ENCODE measurements at regions not wholly inside any gene's neighbourhood (a gene's known extent, or its start where the extent isn't known, plus 50 kb on each side); places are given as distances from the start of the nearest gene placed in this dataset.

DNA sequence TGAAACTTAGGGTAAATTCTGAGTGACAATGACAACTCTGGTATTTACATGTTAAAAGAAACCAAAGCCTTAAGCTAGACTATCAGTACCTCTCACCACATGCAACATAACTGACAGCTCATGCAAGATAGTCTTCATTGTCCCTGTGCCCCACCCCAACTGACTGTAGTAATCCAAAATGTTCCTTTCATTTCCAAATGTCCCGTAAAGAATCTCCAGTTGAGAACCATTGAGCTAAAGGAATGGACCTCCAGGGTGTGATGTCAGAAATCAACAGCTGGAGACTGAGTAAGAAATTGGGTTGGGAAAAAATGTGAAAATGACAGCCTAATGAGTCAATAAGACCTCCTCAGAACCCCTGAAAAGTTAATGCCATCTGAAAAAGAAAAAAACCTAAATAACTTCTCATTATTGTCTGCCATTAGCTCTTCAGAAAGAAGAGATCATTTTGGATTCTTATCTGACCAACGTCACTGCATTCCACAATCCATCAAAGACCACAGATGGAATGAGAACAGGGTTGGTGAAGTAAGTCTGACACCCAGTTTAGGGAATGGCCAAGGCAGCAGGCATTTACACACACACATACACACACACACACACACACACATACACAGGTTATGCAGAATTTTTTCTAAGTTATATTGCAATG lies 51.7 kb upstream of the ACVR2A start:
- no peak for DNase-seq

DNA sequence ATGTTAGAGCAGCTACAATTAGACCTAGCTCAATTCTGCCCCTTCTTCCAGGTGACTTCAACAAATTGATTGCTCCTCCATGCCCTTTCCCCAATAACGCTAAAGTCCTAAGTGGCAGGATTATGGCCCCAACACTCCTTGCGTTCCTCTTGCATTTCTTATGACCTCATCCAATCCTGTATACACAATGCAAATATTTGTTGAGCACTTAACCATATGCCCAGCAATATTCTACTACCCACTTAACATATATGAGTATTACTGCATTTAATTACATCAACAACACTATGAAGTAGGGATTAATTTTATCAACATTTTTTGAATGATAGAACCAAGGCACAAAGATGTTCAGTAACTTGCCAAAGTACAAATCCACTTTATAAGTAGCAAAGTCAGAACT lies 54.2 kb upstream of the ACVR2A start:
- no peak for DNase-seq

GRCh38 chr2:147789720-147790119 lies 55.1 kb upstream of the ACVR2A start:
- DNase-seq: no peak

DNA sequence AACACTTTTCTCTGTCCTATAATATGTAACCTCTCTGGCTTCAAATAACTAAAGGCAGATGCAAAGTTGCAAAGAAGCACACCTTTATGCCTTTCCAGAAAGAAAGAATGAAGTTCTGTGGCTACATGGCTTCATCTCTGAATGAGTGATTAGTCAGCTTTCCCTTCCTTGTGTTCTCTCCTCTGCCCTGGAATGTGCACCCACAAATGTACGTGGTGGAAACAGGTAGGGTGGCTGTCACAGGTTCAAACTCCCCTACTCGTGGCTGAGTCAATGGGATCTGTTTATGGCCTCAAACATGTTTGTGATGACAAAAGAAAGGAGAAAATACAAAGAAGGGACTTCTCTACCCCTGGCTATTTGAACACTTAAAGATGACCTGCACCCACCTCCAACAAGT lies 55.5 kb upstream of the ACVR2A start:
- no peak for DNase-seq

DNA sequence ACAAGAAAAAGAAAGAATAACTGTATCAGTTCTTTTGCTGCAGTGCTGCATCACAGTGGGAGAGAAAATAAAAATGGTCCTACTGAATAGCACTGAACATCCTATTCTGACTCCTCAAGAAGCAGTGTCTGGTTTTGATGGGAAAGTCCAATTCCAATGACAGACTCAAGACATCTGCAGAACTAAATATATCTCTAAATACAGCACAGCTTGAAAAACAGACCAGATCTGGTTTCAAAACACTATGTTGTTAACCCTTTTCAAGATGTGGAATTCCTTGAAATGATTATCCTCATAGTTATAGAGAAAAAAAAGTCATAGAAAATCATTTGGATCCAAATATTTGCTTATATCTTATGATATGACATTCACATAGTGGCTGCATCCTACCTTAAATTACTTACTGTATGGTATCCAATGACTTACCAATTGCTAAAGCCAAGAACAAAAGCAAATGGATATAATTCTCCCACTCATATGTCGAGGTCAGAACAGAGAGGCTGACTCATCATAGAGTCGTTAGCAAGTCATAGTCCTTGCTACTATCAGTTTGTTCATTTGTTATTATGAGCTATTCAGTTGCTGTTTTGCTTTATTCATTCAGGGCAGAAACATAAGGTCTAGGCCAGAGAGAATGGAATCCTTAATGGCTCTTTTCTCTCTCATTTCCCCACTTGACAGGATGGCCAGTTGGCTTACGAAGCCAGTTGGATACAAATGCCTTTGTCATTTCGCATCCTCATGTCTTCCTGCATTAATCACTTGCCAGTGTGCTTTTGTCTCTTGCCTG lies 62.5 kb upstream of the ACVR2A start:
- DNase-seq: no peak

DNA sequence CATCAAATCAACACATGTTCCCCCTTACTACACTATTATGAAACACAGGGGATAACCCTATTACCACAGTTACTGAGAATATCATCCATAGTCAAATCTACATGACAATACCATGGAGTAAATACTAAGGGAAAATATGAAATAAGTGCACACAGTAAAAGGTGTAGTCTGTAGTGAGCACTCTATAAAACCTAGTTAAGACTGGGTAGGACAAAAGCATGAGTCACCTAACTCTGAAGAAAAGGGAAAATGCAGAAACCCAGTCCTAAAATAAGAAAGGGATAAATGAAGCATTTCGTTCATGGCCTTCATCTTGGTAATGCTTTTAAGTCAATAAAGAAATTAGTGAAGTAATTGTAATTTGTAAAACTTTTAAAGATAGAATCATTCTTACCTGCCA lies 65.4 kb upstream of the ACVR2A start:
- no peak for DNase-seq

DNA sequence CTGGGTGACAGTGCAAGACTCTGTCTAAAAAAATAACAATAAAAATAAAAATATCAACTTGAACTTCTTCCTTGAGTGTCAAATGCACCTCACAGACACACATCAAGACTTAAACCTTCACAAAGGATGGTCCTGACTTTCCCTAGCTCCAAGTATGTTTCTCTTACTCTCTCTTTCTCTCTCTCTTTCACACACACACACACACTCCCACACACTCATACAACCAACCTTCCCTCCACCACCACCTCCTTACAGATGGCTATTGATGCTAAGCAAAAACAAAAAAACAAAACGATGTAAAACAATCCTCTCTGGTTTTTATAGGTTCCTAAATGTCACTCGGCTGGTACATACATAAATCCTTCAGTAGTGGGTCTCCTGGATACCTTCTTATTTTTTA lies 67.4 kb upstream of the ACVR2A start:
- DNase-seq: no peak

DNA sequence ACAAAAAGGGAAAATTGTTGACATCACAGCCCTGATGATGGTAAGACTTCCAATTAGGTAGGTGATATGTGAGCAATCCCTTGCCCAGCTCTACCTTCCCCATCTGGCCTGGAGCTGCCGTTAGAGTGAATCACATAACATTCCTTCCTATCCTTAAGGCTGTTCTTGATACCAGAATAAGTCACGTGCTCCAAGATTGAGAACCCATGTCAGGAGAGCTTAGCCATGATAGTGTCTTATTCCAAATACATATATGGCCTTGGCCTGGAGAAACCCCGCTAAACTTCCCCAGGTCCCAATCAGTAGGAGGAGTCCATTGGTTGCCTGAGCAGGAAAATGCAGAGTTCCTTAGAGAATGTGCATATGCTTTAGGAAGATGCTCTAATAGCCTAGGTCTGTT lies 70.0 kb upstream of the ACVR2A start:
- no peak for DNase-seq

DNA sequence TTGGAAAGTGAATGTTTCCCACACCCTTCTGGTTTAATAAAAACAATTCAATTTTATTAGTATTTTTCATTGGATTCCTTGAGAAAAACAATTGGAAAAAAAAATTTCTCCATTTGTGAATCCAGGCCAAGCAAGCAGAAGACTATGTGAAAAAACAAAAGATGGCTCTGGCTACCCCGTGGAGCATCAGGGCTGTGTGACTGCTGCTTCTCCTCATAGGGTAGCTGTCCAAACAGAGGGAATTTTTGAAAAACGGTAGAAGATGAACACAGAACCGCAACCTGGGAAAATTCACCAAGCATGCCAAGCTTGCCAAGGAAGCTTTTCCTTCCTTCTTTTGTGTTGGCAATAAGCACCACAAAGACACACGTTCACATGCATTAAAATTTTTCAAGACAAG lies 71.3 kb upstream of the ACVR2A start:
- no peak for DNase-seq

DNA sequence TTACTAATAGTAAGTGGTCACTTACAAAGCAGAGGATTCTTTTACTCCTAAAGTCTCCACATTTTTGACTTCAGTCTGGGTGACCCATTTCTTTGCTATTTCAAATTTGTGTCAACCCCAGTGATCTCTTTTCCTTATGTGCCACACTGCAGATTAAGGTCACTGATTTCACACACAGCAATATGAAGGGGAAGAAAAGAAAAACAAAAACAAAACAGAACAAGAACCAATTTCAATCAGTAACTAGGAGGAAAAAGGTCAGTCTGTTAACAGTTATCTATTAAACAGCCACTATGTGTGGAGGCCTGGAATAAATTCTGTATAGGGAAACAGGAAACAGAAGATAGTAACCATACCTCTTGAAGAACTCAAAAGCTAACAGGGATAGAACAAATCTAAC lies 72.0 kb upstream of the ACVR2A start:
- DNase-seq: no peak

- DNase-seq: no peak
Observed at GRCh38 chr2:147763861-147764260, 81.0 kb upstream of the ACVR2A start.

DNA sequence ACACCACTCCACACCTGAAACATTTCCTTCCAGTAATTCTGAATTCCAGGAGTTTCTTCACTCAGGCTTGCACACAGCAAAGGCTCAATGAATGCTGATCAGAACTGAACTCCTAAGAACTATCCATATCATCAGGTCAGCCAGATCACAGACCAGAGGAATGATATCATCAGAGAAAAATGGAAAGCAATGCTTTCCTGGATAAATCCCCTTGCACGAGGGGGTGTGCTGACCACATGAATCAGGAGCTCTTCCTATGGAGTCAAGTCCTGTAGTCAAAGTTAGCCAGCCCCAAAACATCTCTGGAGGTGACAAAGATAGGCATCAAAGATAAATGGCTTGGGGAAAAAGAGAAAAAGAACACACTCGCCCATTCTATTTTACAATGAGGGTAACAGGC lies 83.8 kb upstream of the ACVR2A start:
- DNase-seq: no peak

DNA sequence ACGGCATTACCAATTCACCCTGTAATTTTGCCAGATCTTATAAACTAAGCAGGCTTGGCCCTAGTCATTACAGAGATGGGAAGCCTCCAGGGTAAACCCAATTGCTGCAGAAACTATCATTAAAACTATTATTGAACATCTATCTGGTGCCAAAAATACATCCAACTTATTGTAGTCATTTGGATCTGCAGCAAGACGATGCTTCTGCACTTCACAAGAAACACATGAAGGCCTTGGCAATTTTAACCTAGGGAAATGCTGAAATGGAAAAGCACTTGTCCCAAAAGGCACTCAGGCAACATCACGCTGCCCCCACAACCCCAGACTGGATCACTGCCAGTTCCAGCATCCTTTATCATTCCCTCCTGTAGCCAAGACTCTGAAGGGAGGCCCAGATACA lies 85.3 kb upstream of the ACVR2A start:
- no peak for DNase-seq

DNA sequence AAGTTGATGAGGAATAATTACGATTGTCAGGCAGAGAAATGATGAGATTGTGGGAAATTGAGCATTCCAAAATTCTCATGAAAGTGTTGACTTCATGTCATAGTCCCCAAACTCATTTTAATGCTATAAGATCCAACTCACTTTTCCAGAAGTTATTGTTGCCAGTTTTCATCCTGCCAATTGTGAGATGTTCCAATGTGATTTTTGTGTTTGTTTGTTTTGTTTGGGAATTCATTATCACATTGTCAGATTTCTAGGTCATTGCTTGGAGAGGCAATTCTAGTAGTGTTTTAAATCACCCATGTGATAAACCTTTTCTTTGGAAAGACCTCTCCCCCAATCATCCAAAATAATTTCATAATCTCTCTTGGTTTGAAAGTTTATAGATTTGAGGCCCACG lies 86.0 kb upstream of the ACVR2A start:
- DNase-seq: no peak

DNA sequence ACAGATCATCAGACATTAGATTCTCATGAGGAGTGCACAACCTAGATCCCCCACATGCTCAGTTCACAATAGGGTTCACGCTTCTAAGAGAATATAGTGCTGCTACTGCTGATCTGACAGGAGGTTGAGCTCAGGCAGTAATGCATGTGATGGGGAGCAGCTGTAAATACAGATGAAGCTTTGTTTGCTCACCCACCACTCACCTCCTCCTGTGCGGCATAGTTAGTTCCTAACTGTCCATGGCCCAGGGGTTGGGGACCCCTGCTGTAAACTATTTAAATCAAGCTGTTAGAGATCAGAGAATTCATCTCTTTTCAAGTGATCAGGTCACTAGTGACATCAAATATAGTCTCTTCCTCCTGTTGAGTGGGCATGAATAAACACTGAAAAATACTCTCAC lies 88.8 kb upstream of the ACVR2A start:
- no peak for DNase-seq

GRCh38 chr2:147740211-147740927 lies 104.5 kb upstream of the ACVR2A start:
- DNase-seq: no peak

- no peak for DNase-seq
Observed at GRCh38 chr2:147739508-147739907, 105.3 kb upstream of the ACVR2A start.

DNA sequence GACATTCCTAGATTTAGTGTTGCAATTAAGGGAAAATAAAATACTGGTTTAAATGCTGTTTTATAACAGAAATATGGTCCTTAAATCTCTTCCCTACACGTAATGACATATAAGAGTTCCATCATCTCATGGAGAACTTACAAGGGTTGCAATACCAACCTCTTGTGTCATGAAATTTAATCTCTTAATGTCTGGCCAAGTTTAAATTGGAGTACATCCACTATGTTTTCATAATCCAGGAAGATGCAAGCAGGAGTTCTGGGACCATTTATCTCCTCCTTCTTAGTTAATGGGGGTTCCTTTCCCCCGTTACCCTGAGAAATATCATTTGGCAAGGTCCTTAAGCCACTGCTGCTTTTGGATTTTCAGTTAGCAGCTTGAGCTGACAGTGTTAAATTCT lies 126.0 kb upstream of the ACVR2A start:
- DNase-seq: no peak

- DNase-seq: no peak
Observed at GRCh38 chr2:147716906-147717305, 127.9 kb upstream of the ACVR2A start.

GRCh38 chr2:147715807-147716206 lies 129.0 kb upstream of the ACVR2A start:
- no peak for DNase-seq

DNA sequence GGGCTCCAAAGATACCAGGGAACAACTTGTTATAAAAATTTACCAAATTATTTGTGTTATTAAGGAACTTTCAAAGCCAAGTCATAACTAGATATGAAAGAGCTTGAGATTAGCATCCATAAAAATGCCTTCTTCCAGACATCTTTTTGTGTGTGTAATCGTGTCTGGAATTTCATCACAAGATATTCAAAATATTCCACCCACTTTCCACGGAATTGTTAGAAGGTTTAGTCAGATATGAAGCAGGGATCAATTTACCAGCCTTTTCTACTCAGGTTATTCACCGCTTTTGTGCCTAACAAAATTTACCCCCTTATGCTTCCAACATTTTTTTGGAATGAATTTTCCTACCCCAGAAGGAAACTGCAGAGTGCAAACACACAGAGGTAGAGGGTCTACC lies 130.2 kb upstream of the ACVR2A start:
- no peak for DNase-seq

- no peak for DNase-seq
Observed at GRCh38 chr2:147713349-147713748, 131.5 kb upstream of the ACVR2A start.

DNA sequence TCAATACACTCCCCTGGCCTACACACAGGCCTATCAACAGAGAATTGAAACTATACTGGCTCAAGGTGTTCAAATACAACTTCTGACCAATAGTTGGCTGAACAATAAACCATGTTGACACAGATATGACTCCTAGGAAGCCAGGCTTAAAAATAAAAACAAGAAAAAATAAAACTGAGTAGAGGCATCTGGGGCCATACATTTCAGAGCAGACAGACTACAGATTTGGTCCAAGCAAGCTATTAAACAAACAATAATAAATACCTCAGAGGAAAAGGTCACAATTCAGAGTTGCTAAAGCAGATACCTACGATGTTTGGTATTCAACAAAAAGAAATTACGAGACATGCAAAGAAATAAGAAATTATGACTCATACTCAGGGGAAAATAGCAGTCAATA lies 132.8 kb upstream of the ACVR2A start:
- no peak for DNase-seq

DNA sequence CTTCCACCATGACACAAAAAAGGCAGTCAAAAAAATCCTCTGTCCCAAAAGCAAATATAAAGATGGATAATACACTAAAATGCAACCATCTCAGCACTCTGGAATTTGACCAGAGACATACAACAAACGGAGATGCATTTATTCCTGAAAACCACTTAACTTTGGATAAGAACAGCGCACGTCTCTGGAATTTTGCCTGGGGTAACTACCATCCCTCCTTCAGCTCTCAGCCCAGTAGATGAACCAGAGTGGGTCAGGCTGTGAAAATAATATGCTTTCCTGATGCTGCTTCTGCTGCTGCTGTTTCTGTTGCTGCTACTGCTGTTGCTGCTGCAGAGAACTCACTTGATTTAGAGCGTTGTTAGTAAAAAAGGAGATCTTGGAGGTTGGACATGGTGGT lies 133.8 kb upstream of the ACVR2A start:
- no peak for DNase-seq

All from activated naive CD4-positive, alpha-beta T cell (primary cell).